Small intestine (tissue), 7 donors: ENCODE measurements at regions not wholly inside any gene's neighbourhood (a gene's known extent, or its start where the extent isn't known, plus 50 kb on each side); places are given as distances from the start of the nearest gene placed in this dataset.
"Not testable (repeated sequence)": the region's sequence is repeated elsewhere in the genome, so short reads cannot be mapped to it uniquely, and the experiment has no call there.

Experiments
- DNase-seq, 2 donors: peaks; one replicate each; pipeline versions ENCODE4 v3.0.0 to v3.0.0-alpha.2; 2013
- FAIRE-seq: peaks from 2 replicates; lab custom pipeline; 2012; peaks lifted over from hg19 to GRCh38; lab: Jason Lieb, UNC
- H3K27ac ChIP-seq, 3 donors: one replicate each; pipeline ENCODE4 v1.5.1; 2013; ENCODE audit warnings: low read length in 2 of 3, mild to moderate bottlenecking in 2 of 3, control low read depth in 1 of 3, inconsistent platforms in 1 of 3, low read depth in 1 of 3, moderate library complexity in 1 of 3
- H3K27me3 ChIP-seq, 3 donors: one replicate each; pipeline ENCODE4 v1.6.1; 2013; ENCODE audit warnings: low read length in 3 of 3, inconsistent platforms in 1 of 3; ENCODE audit not compliant: control insufficient read depth in 3 of 3, insufficient read depth in 3 of 3
- H3K36me3 ChIP-seq, 3 donors: one replicate each; pipeline ENCODE4 v1.6.1; 2013; ENCODE audit warnings: low read length in 3 of 3, inconsistent platforms in 1 of 3, low read depth in 1 of 3, mild to moderate bottlenecking in 1 of 3, moderate library complexity in 1 of 3; ENCODE audit not compliant: control insufficient read depth in 3 of 3, insufficient read depth in 2 of 3
- H3K4me1 ChIP-seq, 3 donors: one replicate each; pipeline ENCODE4 v1.6.1; 2013; ENCODE audit warnings: low read length in 2 of 3, inconsistent platforms in 1 of 3, low read depth in 1 of 3, mild to moderate bottlenecking in 1 of 3, moderate library complexity in 1 of 3; ENCODE audit not compliant: control insufficient read depth in 3 of 3, insufficient read depth in 2 of 3
- H3K4me3 ChIP-seq, 3 donors: one replicate each; pipeline ENCODE4 v1.5.1; 2013; ENCODE audit warnings: low read length in 3 of 3, control low read depth in 1 of 3, inconsistent platforms in 1 of 3, low read depth in 1 of 3, mild to moderate bottlenecking in 1 of 3, moderate library complexity in 1 of 3
- H3K9me3 ChIP-seq, 2 donors: one replicate each; pipeline ENCODE4 v1.6.1; 2013; ENCODE audit warnings: low read depth in 1 of 2, low read length in 1 of 2; ENCODE audit not compliant: control insufficient read depth in 2 of 2, insufficient read depth in 1 of 2
- WGBS, 3 donors: extraction: QIAGEN DNeasy Blood & Tissue Kit; methylation state at CpG; one replicate each; pipeline ENCODE4 v1.1.7; 2013; 5-methylcytosine and 5-hydroxymethylcytosine counted together
- donor health status: healthy with polysubstance abuse.
- donor health status: control.
- donor health status: control.
- donor health status: Bipolar disorder and iron deficiency.
- donor health status: healthy.

GRCh38 chr7:82507976-82508677, 64.5 kb upstream of the CACNA2D1 start:
- H3K4me3 ChIP-seq, result peak overlapping the region in 2 of 3 donors; percentile 49 to 67

GRCh38 chr7:82507365-82507975, 63.9 kb upstream of the CACNA2D1 start:
- no peak overlapping the region for H3K27ac ChIP-seq
- H3K27me3 ChIP-seq, result no peaks in the 10 kb centered on the region
- FAIRE-seq, result no peak
- no peaks in the 10 kb centered on the region for H3K36me3 ChIP-seq
- 44 to 71% (median 57%) methylated on average over 10 to 13 of the region's 13 CpGs for WGBS, 3 donors
- peaks cover 0 to 2% (median 0%) of the 10 kb centered on the region in 3 donors for H3K4me1 ChIP-seq
- no peak for DNase-seq
- peaks cover 0 to 4% of the 10 kb centered on the region in 2 donors for H3K9me3 ChIP-seq
- H3K4me3 ChIP-seq, result peak overlapping the region in 2 of 3 donors; percentile 49 to 67

More at GRCh38 chr7:82507976-82508677, 64.5 kb upstream of the CACNA2D1 start:
- peaks cover 0 to 2% (median 0%) of the 10 kb centered on the region in 3 donors for H3K4me1 ChIP-seq
- H3K36me3 ChIP-seq, result no peaks in the 10 kb centered on the region
- H3K9me3 ChIP-seq, result peaks cover 0 to 4% of the 10 kb centered on the region in 2 donors
- DNase-seq (peak; percentile 52 to 74), FAIRE-seq (no peak)
- WGBS, 3 donors, result 27 to 39% (median 29%) methylated on average over 23 to 25 of the region's 25 CpGs
- no peak overlapping the region for H3K27ac ChIP-seq
- H3K27me3 ChIP-seq, result no peaks in the 10 kb centered on the region

- H3K36me3 ChIP-seq, result no peaks in the 10 kb centered on the region
- peaks cover 0 to 2% (median 0%) of the 10 kb centered on the region in 3 donors for H3K4me1 ChIP-seq
- H3K9me3 ChIP-seq, result peaks cover 0 to 4% of the 10 kb centered on the region in 2 donors
- H3K27me3 ChIP-seq, result no peaks in the 10 kb centered on the region
- DNase-seq, result no peak
- 83 to 86% (median 85%) methylated on average over 15 of the region's 15 CpGs for WGBS, 3 donors
- no peak overlapping the region for H3K4me3 ChIP-seq
- H3K27ac ChIP-seq, result no peak overlapping the region
- FAIRE-seq, result no peak
Observed at GRCh38 chr7:82506702-82507101, 63.1 kb upstream of the CACNA2D1 start.

GRCh38 chr7:82506208-82506607, 62.6 kb upstream of the CACNA2D1 start:
- H3K27ac ChIP-seq, result no peak overlapping the region
- 31 to 51% (median 39%) methylated on average over 2 of the region's 2 CpGs for WGBS, 3 donors
- H3K9me3 ChIP-seq, result peaks cover 0 to 4% of the 10 kb centered on the region in 2 donors
- no peaks in the 10 kb centered on the region for H3K36me3 ChIP-seq
- peaks cover 0 to 2% (median 0%) of the 10 kb centered on the region in 3 donors for H3K4me1 ChIP-seq
- DNase-seq (no peak), FAIRE-seq (no peak)
- H3K27me3 ChIP-seq, result no peaks in the 10 kb centered on the region
- no peak overlapping the region for H3K4me3 ChIP-seq

- FAIRE-seq (no peak), DNase-seq (no peak)
- Histone ChIP-seq H3K27ac (no peak overlapping the region), H3K4me1 (peaks cover 0 to 2% (median 0%) of the 10 kb centered on the region in 3 donors), H3K36me3 (no peaks in the 10 kb centered on the region), H3K9me3 (peaks cover 0 to 8% of the 10 kb centered on the region in 2 donors), H3K4me3 (no peak overlapping the region), H3K27me3 (no peaks in the 10 kb centered on the region)
- 74 to 82% (median 75%) methylated on average over 4 of the region's 4 CpGs for WGBS, 3 donors
Observed at GRCh38 chr7:82501346-82501745, 57.8 kb upstream of the CACNA2D1 start.

- not testable (repeated sequence) for H3K27me3 ChIP-seq, H3K9me3 ChIP-seq, H3K4me1 ChIP-seq, DNase-seq, H3K4me3 ChIP-seq, FAIRE-seq, H3K27ac ChIP-seq, H3K36me3 ChIP-seq
- WGBS, 3 donors, result 96 to 98% (median 97%) methylated on average over 16 to 21 of the region's 21 CpGs
Observed at GRCh38 chr7:82499546-82499945, 56.0 kb upstream of the CACNA2D1 start.

GRCh38 chr7:82494420-82494819, 50.8 kb upstream of the CACNA2D1 start:
- H3K4me3 ChIP-seq, result no peak overlapping the region
- 35 to 59% (median 54%) methylated on average over 1 of the region's 1 CpG for WGBS, 3 donors
- H3K9me3 ChIP-seq, result no peaks in the 10 kb centered on the region
- H3K27ac ChIP-seq, result no peak overlapping the region
- no peak for DNase-seq
- H3K4me1 ChIP-seq, result no peaks in the 10 kb centered on the region
- no peaks in the 10 kb centered on the region for H3K36me3 ChIP-seq
- no peak for FAIRE-seq
- no peaks in the 10 kb centered on the region for H3K27me3 ChIP-seq
